DMS153 (cell line): ENCODE measurements at regions not wholly inside any gene's neighbourhood (a gene's known extent, or its start where the extent isn't known, plus 50 kb on each side); places are given as distances from the start of the nearest gene placed in this dataset.
A peak's percentile ranks its signal among the peaks of the same experiment; 100 is the strongest.

Experiments used
- DNase-seq: peaks from one replicate; lab custom pipeline; 2025; lab: John Stamatoyannopoulos, UW

GRCh38 chr18:61082976-61083630, 250.1 kb upstream of the CDH20 start:
- DNase-seq = no peak

- DNase-seq = no peak
Measured at GRCh38 chr18:61085036-61085435, 248.2 kb upstream of the CDH20 start.

GRCh38 chr18:61085761-61086160, 247.5 kb upstream of the CDH20 start:
- peak; percentile 28 for DNase-seq

- DNase-seq = no peak
Measured at GRCh38 chr18:61086657-61087056, 246.6 kb upstream of the CDH20 start.

- no peak for DNase-seq
Measured at GRCh38 chr18:61091379-61091778, 241.9 kb upstream of the CDH20 start.

- DNase-seq = no peak
Measured at GRCh38 chr18:61093965-61094364, 239.3 kb upstream of the CDH20 start.

- no peak for DNase-seq
Measured at GRCh38 chr18:61096226-61096625, 237.0 kb upstream of the CDH20 start.

GRCh38 chr18:61107113-61107512, 226.1 kb upstream of the CDH20 start:
- no peak for DNase-seq

- no peak for DNase-seq
Measured at GRCh38 chr18:61108706-61109105, 224.5 kb upstream of the CDH20 start.

- no peak for DNase-seq
Measured at GRCh38 chr18:61123309-61123708, 209.9 kb upstream of the CDH20 start.

GRCh38 chr18:61127714-61128467, 205.3 kb upstream of the CDH20 start:
- DNase-seq = peak; percentile 2

GRCh38 chr18:61129001-61129400, 204.2 kb upstream of the CDH20 start:
- DNase-seq = no peak

- no peak for DNase-seq
Measured at GRCh38 chr18:61132031-61132430, 201.2 kb upstream of the CDH20 start.

- no peak for DNase-seq
Measured at GRCh38 chr18:61133783-61134182, 199.4 kb upstream of the CDH20 start.

- no peak for DNase-seq
Measured at GRCh38 chr18:61136711-61137251, 196.4 kb upstream of the CDH20 start.

- DNase-seq = no peak
Measured at GRCh38 chr18:61141691-61142090, 191.5 kb upstream of the CDH20 start.

GRCh38 chr18:61148322-61148721, 184.9 kb upstream of the CDH20 start:
- DNase-seq = no peak

- DNase-seq = no peak
Measured at GRCh38 chr18:61149786-61150185, 183.4 kb upstream of the CDH20 start.

GRCh38 chr18:61153571-61153970, 179.7 kb upstream of the CDH20 start:
- DNase-seq = no peak

- DNase-seq = no peak
Measured at GRCh38 chr18:61154866-61155265, 178.4 kb upstream of the CDH20 start.

- no peak for DNase-seq
Measured at GRCh38 chr18:61155586-61155985, 177.6 kb upstream of the CDH20 start.

GRCh38 chr18:61157451-61157850, 175.8 kb upstream of the CDH20 start:
- no peak for DNase-seq

GRCh38 chr18:61159246-61159645, 174.0 kb upstream of the CDH20 start:
- DNase-seq = no peak
